Endothelial cell of umbilical vein (primary cell): ENCODE measurements at regions not wholly inside any gene's neighbourhood (a gene's known extent, or its start where the extent isn't known, plus 50 kb on each side); places are given as distances from the start of the nearest gene placed in this dataset.

Experiments used
- BruUV-seq: library from RNA; stranded (reverse); fragments of 400-500 nt; replicated peaks from 2 replicates; lab custom pipeline; 2021; lab: Mats Ljungman, UMichigan
- CTCF ChIA-PET: fragments of 300-600, 350-600 bp; sonication (Branson Sonifier 250); formaldehyde crosslinking; loops from one replicate; lab custom pipeline; 2021; ENCODE audit warnings: antibody characterized with exemption, inconsistent platforms; lab: Charles Lee
- POLR2A ChIA-PET: fragments of 300-600, 350-600 bp; sonication (Branson Sonifier 250); formaldehyde crosslinking; loops from one replicate; lab custom pipeline; 2021; ENCODE audit warnings: antibody characterized with exemption, inconsistent platforms; lab: Charles Lee
- DNase-seq: peaks from one replicate; pipeline ENCODE4 v3.0.0-alpha.2; 2011; ENCODE audit warnings: low read depth, low spot score
- FAIRE-seq: peaks from 2 replicates; lab custom pipeline; 2011; peaks lifted over from hg19 to GRCh38; lab: Jason Lieb, UNC
- H2AFZ ChIP-seq: 2 replicates; pipeline ENCODE4 v1.6.0; 2012; ENCODE audit warnings: low read depth, low read length, control low read depth, inconsistent platforms
- H3K27ac ChIP-seq: 2 replicates; pipeline ENCODE4 v1.5.1; 2011; ENCODE audit warnings: low read depth, mild to moderate bottlenecking, control low read depth, low read length, moderate library complexity; ENCODE audit not compliant: insufficient read depth
- H3K27me3 ChIP-seq, 2 experiments: 2 replicates each; pipeline versions ENCODE4 v1.6.0 to v1.6.1; 2011; ENCODE audit warnings: low read length in 2 of 2, mixed read lengths in 1 of 2; ENCODE audit not compliant: control insufficient read depth in 2 of 2, insufficient read depth in 2 of 2
- H3K36me3 ChIP-seq, 2 experiments: 2 replicates in 1 of 2; 3 replicates in 1 of 2; pipeline ENCODE4 v1.5.1; 2011; ENCODE audit warnings: low read length in 2 of 2, mild to moderate bottlenecking in 1 of 2, moderate library complexity in 1 of 2; ENCODE audit not compliant: control insufficient read depth in 2 of 2, insufficient read depth in 2 of 2; ENCODE audit errors: extremely low read depth in 1 of 2
- H3K4me1 ChIP-seq: 3 replicates; pipeline ENCODE4 v1.5.1; 2011; ENCODE audit warnings: mild to moderate bottlenecking, low read length; ENCODE audit not compliant: control insufficient read depth, insufficient read depth; ENCODE audit errors: extremely low read depth
- H3K4me2 ChIP-seq: 2 replicates; pipeline ENCODE4 v1.6.1; 2011; ENCODE audit warnings: low read length, control low read depth, mixed read lengths; ENCODE audit not compliant: insufficient read depth
- H3K4me3 ChIP-seq, 3 experiments: fragments of 200-600 bp in 1 of 3; sonication (generic), shearing (Covaris generic) in 1 of 3; replicated peaks in 1 of 3; 2 replicates each; pipeline ENCODE4 v1.5.1; 2011 to 2016; ENCODE audit warnings: control low read depth in 3 of 3, low read length in 3 of 3, mild to moderate bottlenecking in 2 of 3, inconsistent platforms in 1 of 3, low read depth in 1 of 3, moderate library complexity in 1 of 3; ENCODE audit not compliant: insufficient read depth in 1 of 3
- H3K79me2 ChIP-seq: 2 replicates; pipeline ENCODE4 v1.6.0; 2012; ENCODE audit warnings: low read length, inconsistent platforms; ENCODE audit not compliant: control insufficient read depth, insufficient read depth
- H3K9ac ChIP-seq: replicated peaks from 2 replicates; pipeline ENCODE3; 2011; ENCODE audit warnings: low read length, control low read depth; ENCODE audit not compliant: insufficient read depth; ENCODE audit errors: extremely low read depth
- H3K9me1 ChIP-seq: replicated peaks from 3 replicates; pipeline ENCODE4 v1.6.0; 2011; ENCODE audit warnings: mild to moderate bottlenecking, low read length; ENCODE audit not compliant: control insufficient read depth, insufficient read depth; ENCODE audit errors: extremely low read depth
- H3K9me3 ChIP-seq: replicated peaks from 2 replicates; pipeline ENCODE4 v1.5.1; 2012; ENCODE audit warnings: low read length, inconsistent platforms; ENCODE audit not compliant: control insufficient read depth, insufficient read depth
- H4K20me1 ChIP-seq: replicated peaks from 2 replicates; pipeline ENCODE3; 2011; ENCODE audit warnings: mild to moderate bottlenecking, low read length; ENCODE audit not compliant: control insufficient read depth, insufficient read depth; ENCODE audit errors: extremely low read depth
- EZH2 ChIP-seq: IDR thresholded peaks from 2 replicates; pipeline ENCODE4 v1.6.1; 2012; ENCODE audit warnings: borderline replicate concordance, low read depth, mild to moderate bottlenecking, moderate library complexity, low read length, inconsistent platforms; ENCODE audit not compliant: severe bottlenecking
- FOS ChIP-seq: IDR thresholded peaks from 2 replicates; pipeline ENCODE4 v1.6.1; 2011; ENCODE audit warnings: mild to moderate bottlenecking, low read length, moderate library complexity, borderline replicate concordance; ENCODE audit not compliant: insufficient read depth
- GATA2 ChIP-seq: IDR thresholded peaks from 2 replicates; pipeline ENCODE4 v1.7.0; 2011; ENCODE audit warnings: low read depth, mild to moderate bottlenecking, moderate library complexity, mixed read lengths, low read length; ENCODE audit not compliant: insufficient read length, insufficient read depth
- JUN ChIP-seq: IDR thresholded peaks from 2 replicates; pipeline ENCODE4 v1.6.1; 2011; ENCODE audit warnings: borderline replicate concordance, low read depth; ENCODE audit not compliant: insufficient read length, insufficient read depth
- MAX ChIP-seq: IDR thresholded peaks from 2 replicates; pipeline ENCODE4 v1.6.1; 2011; ENCODE audit not compliant: insufficient read depth, insufficient read length
- MYC ChIP-seq: IDR thresholded peaks from one replicate; pipeline ENCODE4 v1.6.1; 2011; ENCODE audit warnings: mild to moderate bottlenecking, low read depth, low read length
- POLR2A ChIP-seq: IDR thresholded peaks from 2 replicates; pipeline ENCODE4 v1.6.1; 2012; ENCODE audit warnings: low read depth, mild to moderate bottlenecking, control low read depth, low read length
- POLR2AphosphoS5 ChIP-seq: IDR thresholded peaks from 2 replicates; pipeline ENCODE4 v1.6.1; 2012; ENCODE audit warnings: low read depth, mild to moderate bottlenecking, control low read depth, low read length, moderate library complexity; ENCODE audit not compliant: insufficient read depth
- dilution Hi-C: fragments of 300-500 bp; cut with MboI; formaldehyde crosslinking; loops from one replicate; pipeline ENCODE4 v1.15.0; 2019; ENCODE audit warnings: low sequenced_read_pairs; ENCODE audit not compliant: extremely low pct_ligation_motif_present
- intact Hi-C: fragments of 100-400 bp; cut with micrococcal nuclease; formaldehyde crosslinking; loops from one replicate; pipeline ENCODE4 v1.10.0; 2022
- TF ChIP-seq, protein P1 (sequence below), 2 donors: IDR thresholded peaks; 1 replicate in 1 of 2; 2 replicates in 1 of 2; pipeline ENCODE4 v1.5.1; 2011; ENCODE audit warnings: low read length in 2 of 2, mild to moderate bottlenecking in 2 of 2, moderate library complexity in 2 of 2, control low read depth in 1 of 2, inconsistent platforms in 1 of 2, low read depth in 1 of 2; ENCODE audit not compliant: insufficient read depth in 1 of 2; ENCODE audit errors: extremely low read depth in 1 of 2

GRCh38 chr6:119800526-119800925, 451.0 kb upstream of the MAN1A1 start:
- BruUV-seq, result no TSS peak
- Histone ChIP-seq H3K9ac (no peak overlapping the region), H3K36me3 (no peaks in the 10 kb centered on the region), H4K20me1 (no peaks in the 10 kb centered on the region), H3K4me1 (no peaks in the 10 kb centered on the region), H3K9me1 (no peaks in the 10 kb centered on the region), H3K4me2 (no peak overlapping the region), H2AFZ (no peak overlapping the region), H3K79me2 (no peaks in the 10 kb centered on the region), H3K27ac (no peak overlapping the region), H3K9me3 (no peaks in the 10 kb centered on the region), H3K27me3 (no peaks in the 10 kb centered on the region), H3K4me3 (no peak overlapping the region)
- intact Hi-C loops, result no loop called here
- ChIA-PET POLR2A (no interaction called here), CTCF (interaction anchor here (1.7 kb wide), 1 partner anchor 672 kb away, joined by 5 read pairs; no protein-coding TSS in a partner anchor)
- TF ChIP-seq POLR2A (no peak), JUN (no peak), GATA2 (no peak), FOS (no peak), EZH2 (no peak), MYC (no peak)
- DNase-seq, result no peak
- FAIRE-seq, result no peak
- dilution Hi-C loops, result no loop called here

DNA sequence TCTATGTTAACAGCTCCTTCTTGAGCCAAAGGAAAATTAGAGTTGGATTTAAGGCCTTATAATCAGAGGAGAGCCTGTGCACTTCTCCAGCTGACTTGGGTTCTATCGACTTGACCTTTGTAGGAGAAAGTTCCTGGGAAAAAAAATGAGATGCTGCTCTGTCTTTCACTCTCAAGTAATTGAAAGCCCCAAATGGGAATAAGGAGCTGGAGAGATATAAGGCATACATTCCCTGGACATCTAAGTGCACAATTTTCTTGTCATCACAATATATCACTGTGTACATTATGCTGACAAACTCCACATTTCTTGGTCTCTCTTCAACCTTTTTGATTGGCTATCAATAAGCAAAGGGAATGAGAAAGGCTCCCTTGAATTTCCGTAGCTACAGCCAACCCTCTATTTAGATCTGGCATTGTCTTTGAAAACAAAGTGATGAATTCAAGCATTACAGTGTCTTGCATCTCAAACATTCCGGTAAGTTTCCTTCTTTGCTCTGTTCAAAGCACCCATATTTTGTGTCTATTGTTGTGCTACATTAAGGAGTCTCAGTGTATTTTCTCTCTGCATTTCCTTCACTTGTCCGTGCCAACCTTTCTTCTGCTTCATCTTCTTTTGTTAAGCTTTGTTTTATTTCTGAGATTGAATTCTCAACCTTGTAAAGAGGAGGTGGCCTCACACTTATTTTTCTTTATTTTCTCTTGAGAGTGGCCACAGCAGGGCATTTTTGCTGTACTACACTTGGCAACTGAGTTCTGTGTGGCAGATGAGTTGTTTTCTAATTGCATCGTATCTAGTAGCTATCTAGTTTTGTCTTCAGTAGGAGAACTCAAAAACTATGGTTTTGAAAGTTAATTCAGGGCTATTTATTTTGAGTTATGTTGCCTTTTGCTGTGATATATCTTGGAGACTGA, 450.3 kb upstream of the MAN1A1 start:
- no peak overlapping the region for H2AFZ ChIP-seq
- no peak overlapping the region for H3K4me3 ChIP-seq
- intact Hi-C loops, result no loop called here
- no peaks in the 10 kb centered on the region for H3K79me2 ChIP-seq
- FAIRE-seq, result no peak
- no peaks in the 10 kb centered on the region for H3K9me1 ChIP-seq
- no TSS peak for BruUV-seq
- no peaks in the 10 kb centered on the region for H3K4me1 ChIP-seq
- dilution Hi-C loops, result no loop called here
- H3K4me2 ChIP-seq, result no peak overlapping the region
- no peaks in the 10 kb centered on the region for H3K9me3 ChIP-seq
- no peak for DNase-seq
- no peak overlapping the region for H3K9ac ChIP-seq
- TF ChIP-seq GATA2 (no peak), FOS (no peak), MYC (no peak), POLR2A (no peak), JUN (no peak), MAX (no peak), POLR2AphosphoS5 (no peak), EZH2 (no peak)
- TF ChIP-seq, protein P1, sequence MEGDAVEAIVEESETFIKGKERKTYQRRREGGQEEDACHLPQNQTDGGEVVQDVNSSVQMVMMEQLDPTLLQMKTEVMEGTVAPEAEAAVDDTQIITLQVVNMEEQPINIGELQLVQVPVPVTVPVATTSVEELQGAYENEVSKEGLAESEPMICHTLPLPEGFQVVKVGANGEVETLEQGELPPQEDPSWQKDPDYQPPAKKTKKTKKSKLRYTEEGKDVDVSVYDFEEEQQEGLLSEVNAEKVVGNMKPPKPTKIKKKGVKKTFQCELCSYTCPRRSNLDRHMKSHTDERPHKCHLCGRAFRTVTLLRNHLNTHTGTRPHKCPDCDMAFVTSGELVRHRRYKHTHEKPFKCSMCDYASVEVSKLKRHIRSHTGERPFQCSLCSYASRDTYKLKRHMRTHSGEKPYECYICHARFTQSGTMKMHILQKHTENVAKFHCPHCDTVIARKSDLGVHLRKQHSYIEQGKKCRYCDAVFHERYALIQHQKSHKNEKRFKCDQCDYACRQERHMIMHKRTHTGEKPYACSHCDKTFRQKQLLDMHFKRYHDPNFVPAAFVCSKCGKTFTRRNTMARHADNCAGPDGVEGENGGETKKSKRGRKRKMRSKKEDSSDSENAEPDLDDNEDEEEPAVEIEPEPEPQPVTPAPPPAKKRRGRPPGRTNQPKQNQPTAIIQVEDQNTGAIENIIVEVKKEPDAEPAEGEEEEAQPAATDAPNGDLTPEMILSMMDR (IDR thresholded peaks at IDR 0.05; ENCODE audit: extremely low read depth in 1 of 2, insufficient read depth in 1 of 2, low read depth in 1 of 2, low read length in 2 of 2), result no peak
- H3K27me3 ChIP-seq, result no peaks in the 10 kb centered on the region
- ChIA-PET POLR2A (no interaction called here), CTCF (interaction anchor here (1.7 kb wide), 1 partner anchor 671 kb away, joined by 5 read pairs; no protein-coding TSS in a partner anchor)
- no peak overlapping the region for H3K27ac ChIP-seq
- H3K36me3 ChIP-seq, result no peaks in the 10 kb centered on the region
- H4K20me1 ChIP-seq, result no peaks in the 10 kb centered on the region
